Choroid plexus epithelial cell (primary cell): ENCODE measurements at regions not wholly inside any gene's neighbourhood (a gene's known extent, or its start where the extent isn't known, plus 50 kb on each side); places are given as distances from the start of the nearest gene placed in this dataset.
A peak's percentile ranks its signal among the peaks of the same experiment; 100 is the strongest.

ENCODE experiments used
- DNase-seq: peaks from one replicate; pipeline ENCODE4 v3.0.0-alpha.2; 2010; ENCODE audit warnings: low read depth
- H3K4me3 ChIP-seq: 2 replicates; pipeline ENCODE4 v1.5.1; 2011; ENCODE audit warnings: low read depth, mild to moderate bottlenecking, control low read depth, low read length, moderate library complexity
- TF ChIP-seq, protein P1 (sequence below): conservative IDR thresholded peaks from 2 replicates; pipeline ENCODE4 v1.5.1; 2011; ENCODE audit warnings: low read depth, mild to moderate bottlenecking, control low read depth, inconsistent platforms, low read length, moderate library complexity

DNA sequence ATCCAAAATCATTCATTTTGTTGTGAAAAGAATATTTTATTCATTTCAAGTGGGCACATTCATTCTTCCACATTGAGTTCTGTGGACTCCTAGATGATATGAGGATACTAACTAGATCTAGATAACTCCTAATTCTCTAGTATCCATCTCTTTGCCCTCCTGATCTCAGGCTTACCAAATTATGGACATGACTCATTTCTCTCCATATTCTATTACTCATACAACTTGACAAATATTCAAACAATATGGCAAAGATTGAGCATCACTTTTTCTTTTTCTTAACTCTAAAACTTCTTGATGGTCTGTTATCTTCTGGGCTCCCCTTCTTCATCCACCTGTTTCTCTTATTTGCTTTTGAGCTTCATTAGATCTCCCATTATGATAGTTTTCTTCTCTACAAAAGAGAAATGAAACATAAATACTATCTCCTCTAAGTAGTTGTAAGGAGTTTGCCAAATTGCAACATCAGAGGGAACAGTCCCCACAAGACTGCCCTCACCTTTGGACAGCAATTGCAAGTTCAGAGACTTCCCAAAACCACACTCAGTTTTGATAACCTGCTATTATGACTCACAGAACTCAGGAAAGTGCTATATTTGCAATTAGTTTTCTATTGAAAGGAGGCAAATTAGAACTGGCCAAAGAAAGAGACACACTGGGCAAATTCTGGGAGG, 422.9 kb downstream of the SPRY1 start:
- TF ChIP-seq, protein P1, sequence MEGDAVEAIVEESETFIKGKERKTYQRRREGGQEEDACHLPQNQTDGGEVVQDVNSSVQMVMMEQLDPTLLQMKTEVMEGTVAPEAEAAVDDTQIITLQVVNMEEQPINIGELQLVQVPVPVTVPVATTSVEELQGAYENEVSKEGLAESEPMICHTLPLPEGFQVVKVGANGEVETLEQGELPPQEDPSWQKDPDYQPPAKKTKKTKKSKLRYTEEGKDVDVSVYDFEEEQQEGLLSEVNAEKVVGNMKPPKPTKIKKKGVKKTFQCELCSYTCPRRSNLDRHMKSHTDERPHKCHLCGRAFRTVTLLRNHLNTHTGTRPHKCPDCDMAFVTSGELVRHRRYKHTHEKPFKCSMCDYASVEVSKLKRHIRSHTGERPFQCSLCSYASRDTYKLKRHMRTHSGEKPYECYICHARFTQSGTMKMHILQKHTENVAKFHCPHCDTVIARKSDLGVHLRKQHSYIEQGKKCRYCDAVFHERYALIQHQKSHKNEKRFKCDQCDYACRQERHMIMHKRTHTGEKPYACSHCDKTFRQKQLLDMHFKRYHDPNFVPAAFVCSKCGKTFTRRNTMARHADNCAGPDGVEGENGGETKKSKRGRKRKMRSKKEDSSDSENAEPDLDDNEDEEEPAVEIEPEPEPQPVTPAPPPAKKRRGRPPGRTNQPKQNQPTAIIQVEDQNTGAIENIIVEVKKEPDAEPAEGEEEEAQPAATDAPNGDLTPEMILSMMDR: no peak
- no peak overlapping the region for H3K4me3 ChIP-seq
- DNase-seq: peak; percentile 42

GRCh38 chr4:123821861-123822260, 425.3 kb downstream of the SPRY1 start:
- TF ChIP-seq, protein P1: no peak
- H3K4me3 ChIP-seq: no peak overlapping the region
- peak; percentile 85 for DNase-seq

GRCh38 chr4:123822353-123822752, 425.8 kb downstream of the SPRY1 start:
- TF ChIP-seq, protein P1: no peak
- no peak for DNase-seq
- no peak overlapping the region for H3K4me3 ChIP-seq

DNA sequence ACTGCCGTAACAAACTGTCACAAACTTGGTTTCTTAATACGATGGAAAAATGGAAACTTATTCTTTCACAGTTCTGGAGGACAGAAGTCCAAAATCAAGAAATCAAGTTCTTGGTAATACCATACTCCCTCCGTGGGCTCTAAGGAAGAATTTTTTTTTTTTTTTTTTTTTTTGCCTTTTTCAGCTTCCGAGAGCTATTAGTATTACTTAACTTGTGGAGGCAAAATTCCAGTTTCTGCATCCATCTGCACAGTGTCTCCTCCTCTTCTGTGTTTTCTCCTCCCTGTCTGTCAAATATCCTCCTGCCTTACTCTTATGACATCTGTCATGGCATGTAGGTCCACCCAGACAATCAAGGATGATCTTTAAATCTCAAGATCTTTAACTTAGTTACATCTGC, 426.6 kb downstream of the SPRY1 start:
- H3K4me3 ChIP-seq: no peak overlapping the region
- TF ChIP-seq, protein P1: no peak
- no peak for DNase-seq

- no peak overlapping the region for H3K4me3 ChIP-seq
- TF ChIP-seq, protein P1: no peak
- peak; percentile 57 for DNase-seq
These were observed 427.9 kb downstream of the SPRY1 start for GRCh38 chr4:123824524-123824923.

DNA sequence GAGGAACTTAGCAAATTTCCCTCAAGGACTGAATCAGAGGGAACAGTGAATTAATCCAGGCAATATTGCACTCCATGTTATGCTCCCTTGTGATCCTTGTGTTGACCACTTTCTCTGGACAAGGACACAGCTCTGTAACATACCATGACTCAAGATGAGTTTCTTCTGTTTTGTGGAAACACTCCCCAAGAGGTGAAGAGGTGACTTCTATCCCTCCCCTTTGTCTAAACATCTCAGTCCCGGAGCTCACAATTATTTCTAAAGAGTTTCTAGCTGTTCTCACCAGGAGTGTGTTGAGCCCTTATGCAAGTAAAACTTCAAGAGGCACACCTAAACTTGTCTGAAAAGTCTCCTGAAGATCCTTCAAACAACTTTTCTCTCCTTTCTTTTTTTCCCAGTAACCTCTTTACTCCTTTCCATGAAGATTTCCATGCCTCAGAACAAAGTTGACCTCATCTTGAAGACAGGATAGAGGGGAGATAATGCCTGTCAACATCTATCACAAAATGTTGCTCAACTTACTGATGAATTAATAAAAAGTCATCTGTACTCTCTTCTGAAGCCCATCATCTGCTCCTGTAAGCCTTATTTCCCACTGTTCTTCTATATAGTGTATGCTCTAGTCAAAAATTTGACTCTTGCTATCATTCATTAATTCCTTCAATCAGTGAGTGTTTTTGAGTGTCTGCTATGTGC, 429.1 kb downstream of the SPRY1 start:
- DNase-seq: peak; percentile 84
- TF ChIP-seq, protein P1: no peak

DNA sequence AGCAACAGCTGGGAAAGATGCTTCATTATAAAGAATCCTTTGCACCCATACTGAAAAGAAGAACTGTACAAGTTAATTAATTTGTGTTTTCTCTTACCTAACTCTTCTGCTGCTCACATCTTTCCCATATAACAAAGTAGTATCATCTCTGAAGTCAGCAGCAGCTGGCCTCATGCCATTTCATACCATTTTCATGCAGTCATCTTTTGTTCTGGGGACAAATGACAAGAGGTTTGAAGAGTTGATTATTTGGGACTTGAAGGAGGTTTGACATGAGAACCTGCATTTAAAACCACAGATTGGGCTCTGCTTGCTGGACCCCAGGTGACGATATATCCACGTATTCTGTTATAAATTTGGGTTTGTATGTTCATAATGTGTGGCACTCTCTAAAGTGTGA, 430.3 kb downstream of the SPRY1 start:
- no peak overlapping the region for H3K4me3 ChIP-seq
- DNase-seq: peak; percentile 84
- TF ChIP-seq, protein P1: no peak

More for the DNA sequence above, 429.1 kb downstream of the SPRY1 start:
- H3K4me3 ChIP-seq: no peak overlapping the region
